ENCODE measurements at regions not wholly inside any gene's neighbourhood (a gene's known extent, or its start where the extent isn't known, plus 50 kb on each side); places are given as distances from the start of the nearest gene placed in this dataset.

- Histone ChIP-seq H3K9ac (ENCODE audit: low read length) (no peak overlapping the region), H2AFZ (ENCODE audit: low read depth, low read length) (no peak overlapping the region)
Measured at GRCh38 chr9:120299785-120300184, 280.2 kb downstream of the CDK5RAP2 start.

GRCh38 chr9:120294003-120294402 is 286.0 kb downstream of the CDK5RAP2 start:
- Histone ChIP-seq H4K20me1 (ENCODE audit: insufficient read depth, low read length) (no peaks in the 10 kb centered on the region), H3K36me3 (replicated peaks; ENCODE audit: low read depth, low read length) (no peaks in the 10 kb centered on the region), H3K4me3 (ENCODE audit: low read length) (no peak overlapping the region), H3K79me2 (ENCODE audit: low read length) (no peaks in the 10 kb centered on the region), H3K27ac (ENCODE audit: low read length) (no peak overlapping the region), H3K9ac (ENCODE audit: low read length) (no peak overlapping the region), H3K4me2 (ENCODE audit: low read length) (no peak overlapping the region), H2AFZ (ENCODE audit: low read depth, low read length) (no peak overlapping the region), H3K4me1 (ENCODE audit: low read length) (no peaks in the 10 kb centered on the region), H3K9me3 (ENCODE audit: insufficient read depth, low read length) (no peaks in the 10 kb centered on the region), H3K27me3 (ENCODE audit: low read depth, low read length) (peaks cover 22% of the 10 kb centered on the region)
- no peak for TF ChIP-seq CTCF (IDR thresholded peaks at IDR 0.05; ENCODE audit: low read depth, low read length)
- TF ChIP-seq EZH2phosphoT487 (IDR thresholded peaks at IDR 0.05; ENCODE audit: low read depth) = no peak

More at GRCh38 chr9:120299785-120300184, 280.2 kb downstream of the CDK5RAP2 start:
- Histone ChIP-seq H3K79me2 (ENCODE audit: low read length) (no peaks in the 10 kb centered on the region), H3K4me2 (ENCODE audit: low read length) (no peak overlapping the region), H3K4me1 (ENCODE audit: low read length) (no peaks in the 10 kb centered on the region), H3K4me3 (ENCODE audit: low read length) (no peak overlapping the region), H3K36me3 (replicated peaks; ENCODE audit: low read depth, low read length) (no peaks in the 10 kb centered on the region), H3K27ac (ENCODE audit: low read length) (no peak overlapping the region), H4K20me1 (ENCODE audit: insufficient read depth, low read length) (no peaks in the 10 kb centered on the region), H3K9me3 (ENCODE audit: insufficient read depth, low read length) (no peaks in the 10 kb centered on the region), H3K27me3 (ENCODE audit: low read depth, low read length) (peaks cover 28% of the 10 kb centered on the region)
- TF ChIP-seq EZH2phosphoT487 (IDR thresholded peaks at IDR 0.05; ENCODE audit: low read depth) (no peak), CTCF (IDR thresholded peaks at IDR 0.05; ENCODE audit: low read depth, low read length) (no peak)

- Histone ChIP-seq H3K4me2 (ENCODE audit: low read length) (no peak overlapping the region), H3K4me3 (ENCODE audit: low read length) (no peak overlapping the region), H2AFZ (ENCODE audit: low read depth, low read length) (no peak overlapping the region), H3K36me3 (replicated peaks; ENCODE audit: low read depth, low read length) (no peaks in the 10 kb centered on the region), H3K9ac (ENCODE audit: low read length) (no peak overlapping the region), H3K27ac (ENCODE audit: low read length) (no peak overlapping the region), H3K9me3 (ENCODE audit: insufficient read depth, low read length) (no peaks in the 10 kb centered on the region), H4K20me1 (ENCODE audit: insufficient read depth, low read length) (no peaks in the 10 kb centered on the region), H3K79me2 (ENCODE audit: low read length) (no peaks in the 10 kb centered on the region), H3K4me1 (ENCODE audit: low read length) (no peaks in the 10 kb centered on the region), H3K27me3 (ENCODE audit: low read depth, low read length) (peaks cover 21% of the 10 kb centered on the region)
- no peak for TF ChIP-seq CTCF (IDR thresholded peaks at IDR 0.05; ENCODE audit: low read depth, low read length)
- TF ChIP-seq EZH2phosphoT487 (IDR thresholded peaks at IDR 0.05; ENCODE audit: low read depth) = no peak
Measured at GRCh38 chr9:120292606-120293005, 287.4 kb downstream of the CDK5RAP2 start.

GRCh38 chr9:120291050-120291449 is 288.9 kb downstream of the CDK5RAP2 start:
- H3K36me3 ChIP-seq (replicated peaks; ENCODE audit: low read depth, low read length) = no peaks in the 10 kb centered on the region
- H3K9me3 ChIP-seq (ENCODE audit: insufficient read depth, low read length) = no peaks in the 10 kb centered on the region
- H3K4me1 ChIP-seq (ENCODE audit: low read length) = no peaks in the 10 kb centered on the region
- H3K27me3 ChIP-seq (ENCODE audit: low read depth, low read length) = peaks cover 11% of the 10 kb centered on the region
- no peaks in the 10 kb centered on the region for H4K20me1 ChIP-seq (ENCODE audit: insufficient read depth, low read length)
- H3K4me3 ChIP-seq (ENCODE audit: low read length) = no peak overlapping the region
- H3K4me2 ChIP-seq (ENCODE audit: low read length) = no peak overlapping the region
- H3K9ac ChIP-seq (ENCODE audit: low read length) = no peak overlapping the region
- H3K79me2 ChIP-seq (ENCODE audit: low read length) = no peaks in the 10 kb centered on the region
- H3K27ac ChIP-seq (ENCODE audit: low read length) = no peak overlapping the region
- no peak overlapping the region for H2AFZ ChIP-seq (ENCODE audit: low read depth, low read length)
- TF ChIP-seq CTCF (IDR thresholded peaks at IDR 0.05; ENCODE audit: low read depth, low read length) (no peak), EZH2phosphoT487 (IDR thresholded peaks at IDR 0.05; ENCODE audit: low read depth) (no peak)

Measured in OCI-LY3 (cell line).